Epithelial cell of esophagus (primary cell): ENCODE measurements at regions not wholly inside any gene's neighbourhood (a gene's known extent, or its start where the extent isn't known, plus 50 kb on each side); places are given as distances from the start of the nearest gene placed in this dataset.

Source experiments
- DNase-seq: peaks from one replicate; pipeline ENCODE4 v3.0.0; 2010; ENCODE audit warnings: low read depth
- H3K4me3 ChIP-seq: 2 replicates; pipeline ENCODE4 v1.5.1; 2011; ENCODE audit warnings: mild to moderate bottlenecking, low read length, control low read depth
- TF ChIP-seq, protein P1 (sequence below): IDR thresholded peaks from 2 replicates; pipeline ENCODE4 v1.5.1; 2011; ENCODE audit warnings: low read depth, mild to moderate bottlenecking, low read length, control low read depth, inconsistent platforms; ENCODE audit not compliant: insufficient read depth; ENCODE audit errors: missing control alignments

DNA sequence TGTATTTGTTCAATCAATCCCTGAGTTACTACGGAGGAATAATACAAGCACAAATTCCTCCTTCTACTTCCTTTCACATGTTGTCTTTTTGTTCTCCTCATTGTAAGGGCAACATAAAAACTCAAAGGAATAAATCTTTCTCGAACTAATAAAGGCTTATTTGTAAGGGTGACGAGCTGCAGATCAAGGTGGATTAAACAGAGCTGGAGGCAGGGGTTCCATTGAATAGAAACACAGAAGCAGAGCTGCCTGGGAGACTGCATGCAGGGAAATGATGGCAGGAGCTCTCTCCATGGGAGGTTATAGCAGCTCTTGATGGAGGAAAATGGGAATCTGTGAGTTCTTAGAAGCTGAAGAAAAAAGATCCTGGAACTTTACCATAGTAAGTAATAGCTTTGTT, 160.2 kb downstream of the CYYR1 start:
- DNase-seq = no peak
- no peak overlapping the region for H3K4me3 ChIP-seq
- TF ChIP-seq, protein P1, sequence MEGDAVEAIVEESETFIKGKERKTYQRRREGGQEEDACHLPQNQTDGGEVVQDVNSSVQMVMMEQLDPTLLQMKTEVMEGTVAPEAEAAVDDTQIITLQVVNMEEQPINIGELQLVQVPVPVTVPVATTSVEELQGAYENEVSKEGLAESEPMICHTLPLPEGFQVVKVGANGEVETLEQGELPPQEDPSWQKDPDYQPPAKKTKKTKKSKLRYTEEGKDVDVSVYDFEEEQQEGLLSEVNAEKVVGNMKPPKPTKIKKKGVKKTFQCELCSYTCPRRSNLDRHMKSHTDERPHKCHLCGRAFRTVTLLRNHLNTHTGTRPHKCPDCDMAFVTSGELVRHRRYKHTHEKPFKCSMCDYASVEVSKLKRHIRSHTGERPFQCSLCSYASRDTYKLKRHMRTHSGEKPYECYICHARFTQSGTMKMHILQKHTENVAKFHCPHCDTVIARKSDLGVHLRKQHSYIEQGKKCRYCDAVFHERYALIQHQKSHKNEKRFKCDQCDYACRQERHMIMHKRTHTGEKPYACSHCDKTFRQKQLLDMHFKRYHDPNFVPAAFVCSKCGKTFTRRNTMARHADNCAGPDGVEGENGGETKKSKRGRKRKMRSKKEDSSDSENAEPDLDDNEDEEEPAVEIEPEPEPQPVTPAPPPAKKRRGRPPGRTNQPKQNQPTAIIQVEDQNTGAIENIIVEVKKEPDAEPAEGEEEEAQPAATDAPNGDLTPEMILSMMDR = no peak

DNA sequence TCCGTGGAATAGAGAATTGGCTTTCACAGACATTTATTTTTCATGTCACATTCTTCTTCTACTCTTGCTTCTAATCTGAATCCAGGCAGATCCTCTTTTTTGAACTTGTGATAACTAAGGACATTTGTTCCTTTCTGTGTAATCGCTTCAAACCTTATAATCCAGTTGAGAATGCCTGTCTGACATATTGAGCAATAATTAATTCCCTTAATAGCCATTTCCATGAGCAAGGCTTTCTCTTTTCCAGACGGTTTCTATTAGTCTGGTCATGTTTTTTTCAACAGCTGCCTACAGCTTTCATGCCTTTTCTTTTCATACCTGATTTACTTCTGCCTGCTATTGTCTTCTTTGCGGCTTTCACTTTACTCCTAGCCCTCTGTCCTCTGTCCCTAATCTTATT, 163.4 kb downstream of the CYYR1 start:
- no peak for DNase-seq
- TF ChIP-seq, protein P1 = no peak
- no peak overlapping the region for H3K4me3 ChIP-seq

GRCh38 chr21:26408511-26408910, 164.6 kb downstream of the CYYR1 start:
- TF ChIP-seq, protein P1 = no peak
- H3K4me3 ChIP-seq = no peak overlapping the region
- no peak for DNase-seq

DNA sequence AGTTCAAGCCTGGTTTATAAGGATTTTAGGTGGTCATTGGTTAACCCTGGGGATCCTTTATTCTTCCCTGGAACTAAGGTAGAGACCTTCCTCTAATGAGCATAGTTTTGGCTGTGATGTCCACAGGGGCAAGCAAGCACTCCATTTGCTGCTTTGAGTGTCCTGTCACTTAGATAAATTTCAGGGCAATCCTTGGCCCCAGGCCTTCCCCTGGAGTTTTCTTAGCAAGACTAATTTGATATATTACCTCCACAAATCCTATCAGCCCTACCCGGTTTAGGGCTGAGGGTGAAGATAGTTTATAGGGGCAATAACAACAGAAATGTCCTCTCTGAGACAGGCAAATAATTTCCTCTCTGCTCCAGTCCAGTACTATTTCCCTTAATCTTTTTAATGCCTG, 166.6 kb downstream of the CYYR1 start:
- DNase-seq = no peak
- TF ChIP-seq, protein P1 = no peak
- peak overlapping the region; percentile 46 for H3K4me3 ChIP-seq

- DNase-seq = peak; percentile 93
- TF ChIP-seq, protein P1 = no peak
- H3K4me3 ChIP-seq = peak overlapping the region; percentile 46
These were observed 167.2 kb downstream of the CYYR1 start for GRCh38 chr21:26405735-26406361.

- peak; percentile 39 for DNase-seq
- H3K4me3 ChIP-seq = no peak overlapping the region
- TF ChIP-seq, protein P1 = no peak
These were observed 168.0 kb downstream of the CYYR1 start for GRCh38 chr21:26405071-26405470.

- TF ChIP-seq, protein P1 = no peak
- no peak overlapping the region for H3K4me3 ChIP-seq
- no peak for DNase-seq
These were observed 168.8 kb downstream of the CYYR1 start for GRCh38 chr21:26404288-26404687.
